ENCODE measurements at regions not wholly inside any gene's neighbourhood (a gene's known extent, or its start where the extent isn't known, plus 50 kb on each side); places are given as distances from the start of the nearest gene placed in this dataset.

DNA sequence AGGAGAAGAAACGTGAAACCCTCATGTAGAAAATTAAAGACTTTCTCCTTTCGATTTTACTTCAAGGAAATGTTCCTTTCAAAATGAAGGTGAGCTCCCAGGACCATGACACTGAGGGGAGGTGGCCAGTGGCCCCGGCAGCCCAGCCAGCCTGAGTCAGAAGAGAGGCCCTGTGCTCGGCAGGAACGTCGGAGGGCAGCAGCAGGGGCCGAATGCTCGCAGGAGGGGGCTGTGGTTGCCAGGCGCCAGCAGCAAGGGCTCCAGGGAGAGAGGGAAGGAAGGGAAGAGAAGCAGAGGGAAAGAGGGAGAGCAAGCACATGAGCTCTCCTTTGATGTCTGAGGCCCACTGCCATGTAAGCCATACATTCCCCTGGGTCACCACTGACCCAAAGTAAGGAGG lies 73.3 kb upstream of the ACKR3 start (continued):
- TF ChIP-seq, protein P1, sequence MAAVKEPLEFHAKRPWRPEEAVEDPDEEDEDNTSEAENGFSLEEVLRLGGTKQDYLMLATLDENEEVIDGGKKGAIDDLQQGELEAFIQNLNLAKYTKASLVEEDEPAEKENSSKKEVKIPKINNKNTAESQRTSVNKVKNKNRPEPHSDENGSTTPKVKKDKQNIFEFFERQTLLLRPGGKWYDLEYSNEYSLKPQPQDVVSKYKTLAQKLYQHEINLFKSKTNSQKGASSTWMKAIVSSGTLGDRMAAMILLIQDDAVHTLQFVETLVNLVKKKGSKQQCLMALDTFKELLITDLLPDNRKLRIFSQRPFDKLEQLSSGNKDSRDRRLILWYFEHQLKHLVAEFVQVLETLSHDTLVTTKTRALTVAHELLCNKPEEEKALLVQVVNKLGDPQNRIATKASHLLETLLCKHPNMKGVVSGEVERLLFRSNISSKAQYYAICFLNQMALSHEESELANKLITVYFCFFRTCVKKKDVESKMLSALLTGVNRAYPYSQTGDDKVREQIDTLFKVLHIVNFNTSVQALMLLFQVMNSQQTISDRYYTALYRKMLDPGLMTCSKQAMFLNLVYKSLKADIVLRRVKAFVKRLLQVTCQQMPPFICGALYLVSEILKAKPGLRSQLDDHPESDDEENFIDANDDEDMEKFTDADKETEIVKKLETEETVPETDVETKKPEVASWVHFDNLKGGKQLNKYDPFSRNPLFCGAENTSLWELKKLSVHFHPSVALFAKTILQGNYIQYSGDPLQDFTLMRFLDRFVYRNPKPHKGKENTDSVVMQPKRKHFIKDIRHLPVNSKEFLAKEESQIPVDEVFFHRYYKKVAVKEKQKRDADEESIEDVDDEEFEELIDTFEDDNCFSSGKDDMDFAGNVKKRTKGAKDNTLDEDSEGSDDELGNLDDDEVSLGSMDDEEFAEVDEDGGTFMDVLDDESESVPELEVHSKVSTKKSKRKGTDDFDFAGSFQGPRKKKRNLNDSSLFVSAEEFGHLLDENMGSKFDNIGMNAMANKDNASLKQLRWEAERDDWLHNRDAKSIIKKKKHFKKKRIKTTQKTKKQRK (IDR thresholded peaks at IDR 0.05; ENCODE audit: low read length) = no peak
- no peak for TF ChIP-seq SP2 (CRISPR knock-in tag; IDR thresholded peaks at IDR 0.05)
- no peak for TF ChIP-seq SCMH1 (CRISPR knock-in tag; IDR thresholded peaks at IDR 0.05; ENCODE audit: borderline replicate concordance)
- no peak for TF ChIP-seq NFYC (CRISPR knock-in tag; IDR thresholded peaks at IDR 0.05)
- TF ChIP-seq, protein P2, sequence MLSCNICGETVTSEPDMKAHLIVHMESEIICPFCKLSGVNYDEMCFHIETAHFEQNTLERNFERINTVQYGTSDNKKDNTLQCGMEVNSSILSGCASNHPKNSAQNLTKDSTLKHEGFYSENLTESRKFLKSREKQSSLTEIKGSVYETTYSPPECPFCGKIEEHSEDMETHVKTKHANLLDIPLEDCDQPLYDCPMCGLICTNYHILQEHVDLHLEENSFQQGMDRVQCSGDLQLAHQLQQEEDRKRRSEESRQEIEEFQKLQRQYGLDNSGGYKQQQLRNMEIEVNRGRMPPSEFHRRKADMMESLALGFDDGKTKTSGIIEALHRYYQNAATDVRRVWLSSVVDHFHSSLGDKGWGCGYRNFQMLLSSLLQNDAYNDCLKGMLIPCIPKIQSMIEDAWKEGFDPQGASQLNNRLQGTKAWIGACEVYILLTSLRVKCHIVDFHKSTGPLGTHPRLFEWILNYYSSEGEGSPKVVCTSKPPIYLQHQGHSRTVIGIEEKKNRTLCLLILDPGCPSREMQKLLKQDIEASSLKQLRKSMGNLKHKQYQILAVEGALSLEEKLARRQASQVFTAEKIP (CRISPR knock-in tag; IDR thresholded peaks at IDR 0.05; ENCODE audit: borderline replicate concordance) = no peak
- no peak for TF ChIP-seq ZNF788 (CRISPR knock-in tag; IDR thresholded peaks at IDR 0.05; ENCODE audit: borderline replicate concordance)

DNA sequence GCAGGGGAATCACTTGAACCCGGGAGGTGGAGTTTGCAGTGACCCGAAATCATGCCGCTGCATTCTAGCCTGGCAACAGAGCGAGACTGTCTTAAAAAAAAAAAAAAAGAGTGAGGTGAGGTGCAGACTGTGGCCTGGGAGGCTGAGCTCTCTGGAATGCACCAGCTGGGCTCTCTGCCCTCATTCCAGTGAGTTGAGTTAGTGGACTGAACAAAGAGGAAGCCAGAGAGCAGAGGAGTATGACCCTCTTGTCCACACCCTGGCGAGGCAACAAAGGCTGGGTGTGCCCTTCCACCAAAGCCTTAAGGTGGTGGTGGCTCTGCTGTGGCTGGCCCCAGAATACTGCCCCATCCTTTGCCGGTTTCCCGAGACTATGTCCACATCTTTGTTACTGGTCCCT lies 71.3 kb upstream of the ACKR3 start:
- DNase-seq (ENCODE audit: low spot score) = no peak
- FAIRE-seq = no peak
- no peaks in the 10 kb centered on the region for H3K36me3 ChIP-seq (replicated peaks in 1 of 2; ENCODE audit: control insufficient read depth in 1 of 2, insufficient read depth in 2 of 2, low read length in 2 of 2)
- in situ Hi-C loops (cut with HindIII; ENCODE audit: extremely low pct_ligation_motif_present, low pct_unique_long_range_greater_than_20kb) (no loop called here), intact Hi-C loops (cut with micrococcal nuclease; ENCODE audit: unreplicated experiment) (no loop called here)
- CTCF ChIA-PET (ENCODE audit: low intra/inter-chr PET ratio, low total read pairs) = no interaction called here
- H3K4me2 ChIP-seq (ENCODE audit: low read depth, low read length) = no peak overlapping the region
- BruUV-seq (replicated peaks) = no TSS peak
- 43% methylated on average over 7 of the region's 7 CpGs for WGBS (ENCODE audit: low lambda C conversion rate)
- H3K4me3 ChIP-seq (replicated peaks in 1 of 3; ENCODE audit: insufficient read depth in 1 of 3, low read depth in 2 of 3, low read length in 3 of 3) = no peak overlapping the region
- TF ChIP-seq, protein P3, sequence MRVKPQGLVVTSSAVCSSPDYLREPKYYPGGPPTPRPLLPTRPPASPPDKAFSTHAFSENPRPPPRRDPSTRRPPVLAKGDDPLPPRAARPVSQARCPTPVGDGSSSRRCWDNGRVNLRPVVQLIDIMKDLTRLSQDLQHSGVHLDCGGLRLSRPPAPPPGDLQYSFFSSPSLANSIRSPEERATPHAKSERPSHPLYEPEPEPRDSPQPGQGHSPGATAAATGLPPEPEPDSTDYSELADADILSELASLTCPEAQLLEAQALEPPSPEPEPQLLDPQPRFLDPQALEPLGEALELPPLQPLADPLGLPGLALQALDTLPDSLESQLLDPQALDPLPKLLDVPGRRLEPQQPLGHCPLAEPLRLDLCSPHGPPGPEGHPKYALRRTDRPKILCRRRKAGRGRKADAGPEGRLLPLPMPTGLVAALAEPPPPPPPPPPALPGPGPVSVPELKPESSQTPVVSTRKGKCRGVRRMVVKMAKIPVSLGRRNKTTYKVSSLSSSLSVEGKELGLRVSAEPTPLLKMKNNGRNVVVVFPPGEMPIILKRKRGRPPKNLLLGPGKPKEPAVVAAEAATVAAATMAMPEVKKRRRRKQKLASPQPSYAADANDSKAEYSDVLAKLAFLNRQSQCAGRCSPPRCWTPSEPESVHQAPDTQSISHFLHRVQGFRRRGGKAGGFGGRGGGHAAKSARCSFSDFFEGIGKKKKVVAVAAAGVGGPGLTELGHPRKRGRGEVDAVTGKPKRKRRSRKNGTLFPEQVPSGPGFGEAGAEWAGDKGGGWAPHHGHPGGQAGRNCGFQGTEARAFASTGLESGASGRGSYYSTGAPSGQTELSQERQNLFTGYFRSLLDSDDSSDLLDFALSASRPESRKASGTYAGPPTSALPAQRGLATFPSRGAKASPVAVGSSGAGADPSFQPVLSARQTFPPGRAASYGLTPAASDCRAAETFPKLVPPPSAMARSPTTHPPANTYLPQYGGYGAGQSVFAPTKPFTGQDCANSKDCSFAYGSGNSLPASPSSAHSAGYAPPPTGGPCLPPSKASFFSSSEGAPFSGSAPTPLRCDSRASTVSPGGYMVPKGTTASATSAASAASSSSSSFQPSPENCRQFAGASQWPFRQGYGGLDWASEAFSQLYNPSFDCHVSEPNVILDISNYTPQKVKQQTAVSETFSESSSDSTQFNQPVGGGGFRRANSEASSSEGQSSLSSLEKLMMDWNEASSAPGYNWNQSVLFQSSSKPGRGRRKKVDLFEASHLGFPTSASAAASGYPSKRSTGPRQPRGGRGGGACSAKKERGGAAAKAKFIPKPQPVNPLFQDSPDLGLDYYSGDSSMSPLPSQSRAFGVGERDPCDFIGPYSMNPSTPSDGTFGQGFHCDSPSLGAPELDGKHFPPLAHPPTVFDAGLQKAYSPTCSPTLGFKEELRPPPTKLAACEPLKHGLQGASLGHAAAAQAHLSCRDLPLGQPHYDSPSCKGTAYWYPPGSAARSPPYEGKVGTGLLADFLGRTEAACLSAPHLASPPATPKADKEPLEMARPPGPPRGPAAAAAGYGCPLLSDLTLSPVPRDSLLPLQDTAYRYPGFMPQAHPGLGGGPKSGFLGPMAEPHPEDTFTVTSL (CRISPR knock-in tag; IDR thresholded peaks at IDR 0.05; ENCODE audit: borderline replicate concordance) = no peak
- TF ChIP-seq ZNF792 (CRISPR knock-in tag; IDR thresholded peaks at IDR 0.05) = no peak
- no peaks in the 10 kb centered on the region for H3K79me2 ChIP-seq (ENCODE audit: insufficient read depth, low read length)
- no peak overlapping the region for H3K27ac ChIP-seq (ENCODE audit: extremely low read length, insufficient read depth, low read length)
- no peaks in the 10 kb centered on the region for H4K20me1 ChIP-seq (ENCODE audit: insufficient read depth, low read length)
- no peak for ATAC-seq
- no peaks in the 10 kb centered on the region for H3K4me1 ChIP-seq (ENCODE audit: insufficient read depth, low read length)
- POLR2A ChIA-PET = no interaction called here
- H3K9me3 ChIP-seq (ENCODE audit: low read length) = no peaks in the 10 kb centered on the region
- no peak overlapping the region for H3K9ac ChIP-seq (ENCODE audit: insufficient read depth, low read depth, low read length)
- H3K27me3 ChIP-seq (ENCODE audit: control insufficient read depth in 1 of 2, insufficient read depth in 2 of 2, low read length in 2 of 2) = peaks cover 2 to 24% of the 10 kb centered on the region in 2 experiments
- H2AFZ ChIP-seq (ENCODE audit: low read length) = no peak overlapping the region
